ENCODE measurements at regions not wholly inside any gene's neighbourhood (a gene's known extent, or its start where the extent isn't known, plus 50 kb on each side); places are given as distances from the start of the nearest gene placed in this dataset.

- Histone ChIP-seq H3K36me3 (no peaks in the 10 kb centered on the region), H3K4me3 (no peak overlapping the region), H3K27ac (no peak overlapping the region), H3K4me1 (peaks cover 2% of the 10 kb centered on the region), H3K9ac (no peak overlapping the region), H3K27me3 (no peaks in the 10 kb centered on the region), H3K79me2 (ENCODE audit: low read depth) (no peaks in the 10 kb centered on the region), H3F3A (ENCODE audit: low read depth) (no peaks in the 10 kb centered on the region), H2AFZ (replicated peaks) (peak overlapping the region; percentile 5), H3K9me3 (ENCODE audit: low read depth) (no peaks in the 10 kb centered on the region), H3K4me2 (no peak overlapping the region), H4K20me1 (ENCODE audit: low read depth) (no peaks in the 10 kb centered on the region)
- H3K36me3 Mint-ChIP-seq = no peaks in the 10 kb centered on the region
- H3K27me3 Mint-ChIP-seq (ENCODE audit: insufficient read depth, low read depth) = no peaks in the 10 kb centered on the region
- no peak overlapping the region for H3K27ac Mint-ChIP-seq
- no peaks in the 10 kb centered on the region for H3K4me1 Mint-ChIP-seq
- TF ChIP-seq EZH2 (IDR thresholded peaks at IDR 0.05) = no peak
- TF ChIP-seq EZH2phosphoT487 (IDR thresholded peaks at IDR 0.05) = no peak
- H3K9me3 Mint-ChIP-seq = peaks cover 10% of the 10 kb centered on the region
- no peak for DNase-seq (ENCODE audit: low spot score)
- H3K4me3 Mint-ChIP-seq = no peak overlapping the region
These were observed 329.6 kb downstream of the GJA1 start for GRCh38 chr6:121765060-121765459.

- H3K4me2 ChIP-seq = no peak overlapping the region
- no peaks in the 10 kb centered on the region for H3K27me3 ChIP-seq
- H3K9me3 ChIP-seq (ENCODE audit: low read depth) = no peaks in the 10 kb centered on the region
- no peak overlapping the region for H3K9ac ChIP-seq
- no peaks in the 10 kb centered on the region for H3F3A ChIP-seq (ENCODE audit: low read depth)
- no peaks in the 10 kb centered on the region for H3K27me3 Mint-ChIP-seq (ENCODE audit: insufficient read depth, low read depth)
- no peak overlapping the region for H3K4me3 Mint-ChIP-seq
- no peaks in the 10 kb centered on the region for H3K4me1 Mint-ChIP-seq
- H3K36me3 ChIP-seq = no peaks in the 10 kb centered on the region
- H3K4me3 ChIP-seq = no peak overlapping the region
- no peak overlapping the region for H3K27ac ChIP-seq
- H4K20me1 ChIP-seq (ENCODE audit: low read depth) = no peaks in the 10 kb centered on the region
- H3K27ac Mint-ChIP-seq = no peak overlapping the region
- H3K4me1 ChIP-seq = no peaks in the 10 kb centered on the region
- H3K9me3 Mint-ChIP-seq = peaks cover 4% of the 10 kb centered on the region
- H2AFZ ChIP-seq (replicated peaks) = peak overlapping the region; percentile 61
- H3K36me3 Mint-ChIP-seq = no peaks in the 10 kb centered on the region
- DNase-seq (ENCODE audit: low spot score) = no peak
- H3K79me2 ChIP-seq (ENCODE audit: low read depth) = no peaks in the 10 kb centered on the region
- TF ChIP-seq EZH2 (IDR thresholded peaks at IDR 0.05) (no peak), CTCF (IDR thresholded peaks at IDR 0.05) (no peak), EZH2phosphoT487 (IDR thresholded peaks at IDR 0.05) (no peak)
These were observed 331.8 kb downstream of the GJA1 start for GRCh38 chr6:121767211-121767610.

- no peak overlapping the region for H3K4me3 ChIP-seq
- H3K27me3 ChIP-seq = no peaks in the 10 kb centered on the region
- H3K9ac ChIP-seq = no peak overlapping the region
- H3K36me3 ChIP-seq = no peaks in the 10 kb centered on the region
- H3F3A ChIP-seq (ENCODE audit: low read depth) = no peaks in the 10 kb centered on the region
- DNase-seq (ENCODE audit: low spot score) = no peak
- no peak overlapping the region for H2AFZ ChIP-seq (replicated peaks)
- no peaks in the 10 kb centered on the region for H3K27me3 Mint-ChIP-seq (ENCODE audit: insufficient read depth, low read depth)
- no peak overlapping the region for H3K27ac ChIP-seq
- H4K20me1 ChIP-seq (ENCODE audit: low read depth) = no peaks in the 10 kb centered on the region
- H3K4me1 Mint-ChIP-seq = peaks cover 16% of the 10 kb centered on the region
- H3K4me1 ChIP-seq = no peaks in the 10 kb centered on the region
- no peaks in the 10 kb centered on the region for H3K79me2 ChIP-seq (ENCODE audit: low read depth)
- H3K4me3 Mint-ChIP-seq = no peak overlapping the region
- no peaks in the 10 kb centered on the region for H3K36me3 Mint-ChIP-seq
- H3K4me2 ChIP-seq = no peak overlapping the region
- H3K9me3 ChIP-seq (ENCODE audit: low read depth) = no peaks in the 10 kb centered on the region
- no peaks in the 10 kb centered on the region for H3K9me3 Mint-ChIP-seq
- TF ChIP-seq EZH2phosphoT487 (IDR thresholded peaks at IDR 0.05) (no peak), CTCF (IDR thresholded peaks at IDR 0.05) (no peak), EZH2 (IDR thresholded peaks at IDR 0.05) (no peak)
- no peak overlapping the region for H3K27ac Mint-ChIP-seq
These were observed 335.5 kb downstream of the GJA1 start for GRCh38 chr6:121770943-121771342.

GRCh38 chr6:121771937-121772720, 336.7 kb downstream of the GJA1 start:
- H3K9me3 Mint-ChIP-seq = peaks cover 2% of the 10 kb centered on the region
- Histone ChIP-seq H3K9ac (no peak overlapping the region), H3K4me2 (no peak overlapping the region), H2AFZ (replicated peaks) (no peak overlapping the region), H3K4me3 (no peak overlapping the region), H3K4me1 (no peaks in the 10 kb centered on the region), H3K27me3 (no peaks in the 10 kb centered on the region), H3F3A (ENCODE audit: low read depth) (no peaks in the 10 kb centered on the region), H3K36me3 (no peaks in the 10 kb centered on the region), H4K20me1 (ENCODE audit: low read depth) (no peaks in the 10 kb centered on the region), H3K27ac (no peak overlapping the region), H3K9me3 (ENCODE audit: low read depth) (no peaks in the 10 kb centered on the region), H3K79me2 (ENCODE audit: low read depth) (no peaks in the 10 kb centered on the region)
- no peak overlapping the region for H3K27ac Mint-ChIP-seq
- TF ChIP-seq CTCF (IDR thresholded peaks at IDR 0.05) (no peak), EZH2phosphoT487 (IDR thresholded peaks at IDR 0.05) (no peak), EZH2 (IDR thresholded peaks at IDR 0.05) (no peak)
- no peaks in the 10 kb centered on the region for H3K36me3 Mint-ChIP-seq
- H3K4me3 Mint-ChIP-seq = no peak overlapping the region
- H3K4me1 Mint-ChIP-seq = peaks cover 16% of the 10 kb centered on the region
- no peaks in the 10 kb centered on the region for H3K27me3 Mint-ChIP-seq (ENCODE audit: insufficient read depth, low read depth)
- no peak for DNase-seq (ENCODE audit: low spot score)

Data from neural progenitor cell (in vitro differentiated cells).